PFSK-1 (cell line): ENCODE measurements at regions not wholly inside any gene's neighbourhood (a gene's known extent, or its start where the extent isn't known, plus 50 kb on each side); places are given as distances from the start of the nearest gene placed in this dataset.

Source experiments
- REST ChIP-seq, 2 experiments: IDR thresholded peaks; 2 replicates each; pipeline versions ENCODE4 v1.6.1 to v1.8.0; 2011 to 2012; ENCODE audit warnings: low read depth in 2 of 2, low read length in 2 of 2, control low read depth in 1 of 2, inconsistent platforms in 1 of 2, mild to moderate bottlenecking in 1 of 2, moderate library complexity in 1 of 2; ENCODE audit not compliant: insufficient read depth in 1 of 2
- SIN3A ChIP-seq: IDR thresholded peaks from 2 replicates; pipeline ENCODE4 v1.6.1; 2012; ENCODE audit warnings: mild to moderate bottlenecking, low read length, moderate library complexity, borderline replicate concordance; ENCODE audit not compliant: insufficient read depth
- TAF1 ChIP-seq: IDR thresholded peaks from 2 replicates; pipeline ENCODE4 v1.6.1; 2012; ENCODE audit warnings: low read length, control low read depth, borderline replicate concordance; ENCODE audit not compliant: insufficient read depth

GRCh38 chr2:9095690-9096089, 92.2 kb upstream of the MBOAT2 start:
- TF ChIP-seq SIN3A (no peak), TAF1 (no peak), REST (IDR thresholded peaks at IDR 0.05; ENCODE audit: insufficient read depth in 1 of 2, low read depth in 2 of 2, low read length in 2 of 2) (no peak)
